ENCODE measurements at regions not wholly inside any gene's neighbourhood (a gene's known extent, or its start where the extent isn't known, plus 50 kb on each side); places are given as distances from the start of the nearest gene placed in this dataset.
"Not testable (repeated sequence)": the region's sequence is repeated elsewhere in the genome, so short reads cannot be mapped to it uniquely, and the experiment has no call there.

GRCh38 chr22:23437107-23437395 is 143.0 kb downstream of the IGLL1 start:
- not testable (repeated sequence) for DNase-seq

- DNase-seq, result not testable (repeated sequence)
Observed at GRCh38 chr22:23436354-23437106, 143.6 kb downstream of the IGLL1 start.

- not testable (repeated sequence) for DNase-seq
Observed at GRCh38 chr22:23435186-23435585, 144.9 kb downstream of the IGLL1 start.

- not testable (repeated sequence) for DNase-seq
Observed at GRCh38 chr22:23434198-23434830, 145.8 kb downstream of the IGLL1 start.

GRCh38 chr22:23433127-23434005 is 146.7 kb downstream of the IGLL1 start:
- not testable (repeated sequence) for DNase-seq

- DNase-seq, result not testable (repeated sequence)
Observed at GRCh38 chr22:23432719-23433118, 147.4 kb downstream of the IGLL1 start.

- no peak for DNase-seq
Observed at GRCh38 chr22:23431337-23432072, 148.6 kb downstream of the IGLL1 start.

GRCh38 chr22:23424551-23425068 is 155.5 kb downstream of the IGLL1 start:
- not testable (repeated sequence) for DNase-seq

GRCh38 chr22:23424031-23424430 is 156.1 kb downstream of the IGLL1 start:
- DNase-seq, result no peak

- DNase-seq, result not testable (repeated sequence)
Observed at GRCh38 chr22:23422281-23422680, 157.8 kb downstream of the IGLL1 start.

- DNase-seq, result not testable (repeated sequence)
Observed at GRCh38 chr22:23421300-23421699, 158.8 kb downstream of the IGLL1 start.

- DNase-seq, result no peak
Observed at GRCh38 chr22:23419931-23420330, 160.2 kb downstream of the IGLL1 start.

GRCh38 chr22:23419171-23419570 is 160.9 kb downstream of the IGLL1 start:
- no peak for DNase-seq

- no peak for DNase-seq
Observed at GRCh38 chr22:23418159-23418788, 161.8 kb downstream of the IGLL1 start.

- DNase-seq, result not testable (repeated sequence)
Observed at GRCh38 chr22:23417327-23417726, 162.8 kb downstream of the IGLL1 start.

GRCh38 chr22:23416169-23416690 is 163.9 kb downstream of the IGLL1 start:
- DNase-seq, result not testable (repeated sequence)

- no peak for DNase-seq
Observed at GRCh38 chr22:23415490-23415851, 164.6 kb downstream of the IGLL1 start.

- DNase-seq, result no peak
Observed at GRCh38 chr22:23414727-23415489, 165.2 kb downstream of the IGLL1 start.

GRCh38 chr22:23411739-23412138 is 168.4 kb downstream of the IGLL1 start:
- DNase-seq, result no peak

- no peak for DNase-seq
Observed at GRCh38 chr22:23410411-23410810, 169.7 kb downstream of the IGLL1 start.

GRCh38 chr22:23409976-23410375 is 170.1 kb downstream of the IGLL1 start:
- DNase-seq, result no peak
